KMS-11 (cell line): ENCODE measurements at regions not wholly inside any gene's neighbourhood (a gene's known extent, or its start where the extent isn't known, plus 50 kb on each side); places are given as distances from the start of the nearest gene placed in this dataset.
"Not testable (repeated sequence)": the region's sequence is repeated elsewhere in the genome, so short reads cannot be mapped to it uniquely, and the experiment has no call there.

Experiments
- H2AFZ ChIP-seq: fragments of 200-600 bp; sonication (generic); 2 replicates; pipeline ENCODE4 v1.6.1; 2016; ENCODE audit warnings: antibody characterized with exemption, mixed run types, low read depth
- H3K27ac ChIP-seq: fragments of 200-600 bp; sonication (generic); 2 replicates; pipeline ENCODE4 v1.6.1; 2016; ENCODE audit warnings: mild to moderate bottlenecking, mixed run types
- H3K27me3 ChIP-seq: fragments of 200-600 bp; sonication (generic); 2 replicates; pipeline ENCODE4 v1.6.1; 2017; ENCODE audit warnings: mild to moderate bottlenecking, low read depth, mixed run types, moderate library complexity; ENCODE audit not compliant: insufficient read depth
- H3K36me3 ChIP-seq: fragments of 200-600 bp; sonication (generic); 2 replicates; pipeline ENCODE4 v1.6.1; 2017; ENCODE audit warnings: mild to moderate bottlenecking, mixed run types; ENCODE audit not compliant: insufficient read depth
- H3K4me1 ChIP-seq: fragments of 200-600 bp; sonication (generic); 2 replicates; pipeline ENCODE4 v1.6.1; 2016; ENCODE audit warnings: mild to moderate bottlenecking, low read depth, mixed run types; ENCODE audit not compliant: poor library complexity, severe bottlenecking
- H3K4me2 ChIP-seq: fragments of 200-600 bp; sonication (generic); 2 replicates; pipeline ENCODE4 v1.7.0; 2016; ENCODE audit warnings: mild to moderate bottlenecking, mixed run types
- H3K4me3 ChIP-seq: fragments of 200-600 bp; sonication (generic); IDR thresholded peaks from 2 replicates; pipeline ENCODE4 v1.6.1; 2017; ENCODE audit warnings: low read depth, low read length, mixed read lengths; ENCODE audit not compliant: insufficient read depth
- H3K79me2 ChIP-seq: fragments of 200-600 bp; sonication (generic); 2 replicates; pipeline ENCODE4 v1.6.1; 2016; ENCODE audit warnings: low read depth, mixed run types; ENCODE audit not compliant: insufficient read depth
- H3K9ac ChIP-seq: fragments of 200-600 bp; sonication (generic); 2 replicates; pipeline ENCODE4 v1.6.1; 2016; ENCODE audit warnings: mild to moderate bottlenecking, mixed run types
- H4K20me1 ChIP-seq: fragments of 200-600 bp; sonication (generic); 2 replicates; pipeline ENCODE4 v1.6.1; 2016; ENCODE audit warnings: mild to moderate bottlenecking, mixed run types; ENCODE audit not compliant: insufficient read depth
- TF ChIP-seq, protein P1 (sequence below): fragments of 200-600 bp; sonication (generic); conservative IDR thresholded peaks from 2 replicates; pipeline ENCODE4 v1.6.1; 2017; ENCODE audit warnings: low read depth, mild to moderate bottlenecking, antibody characterized with exemption, low read length, moderate library complexity, mixed read lengths

DNA sequence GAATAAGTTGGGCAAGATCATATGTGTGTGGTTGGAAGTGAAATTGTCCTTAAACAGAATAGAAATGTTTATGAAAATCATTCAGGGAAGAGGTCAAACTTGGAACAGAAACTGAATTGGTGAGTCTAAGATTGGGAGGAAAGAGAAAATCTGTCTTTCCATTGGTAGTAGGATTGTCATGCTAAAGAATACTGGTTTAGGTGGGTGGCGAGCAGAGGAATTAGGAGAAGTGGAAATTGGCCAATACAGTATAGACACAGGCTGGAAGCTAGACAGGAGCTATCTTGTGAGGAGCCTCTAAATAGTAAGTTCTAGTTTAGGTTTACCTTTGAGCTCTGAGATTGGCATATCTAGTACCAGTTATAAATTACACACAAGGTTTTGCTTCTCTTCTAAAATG, 80.9 kb upstream of the KYNU start:
- TF ChIP-seq, protein P1, sequence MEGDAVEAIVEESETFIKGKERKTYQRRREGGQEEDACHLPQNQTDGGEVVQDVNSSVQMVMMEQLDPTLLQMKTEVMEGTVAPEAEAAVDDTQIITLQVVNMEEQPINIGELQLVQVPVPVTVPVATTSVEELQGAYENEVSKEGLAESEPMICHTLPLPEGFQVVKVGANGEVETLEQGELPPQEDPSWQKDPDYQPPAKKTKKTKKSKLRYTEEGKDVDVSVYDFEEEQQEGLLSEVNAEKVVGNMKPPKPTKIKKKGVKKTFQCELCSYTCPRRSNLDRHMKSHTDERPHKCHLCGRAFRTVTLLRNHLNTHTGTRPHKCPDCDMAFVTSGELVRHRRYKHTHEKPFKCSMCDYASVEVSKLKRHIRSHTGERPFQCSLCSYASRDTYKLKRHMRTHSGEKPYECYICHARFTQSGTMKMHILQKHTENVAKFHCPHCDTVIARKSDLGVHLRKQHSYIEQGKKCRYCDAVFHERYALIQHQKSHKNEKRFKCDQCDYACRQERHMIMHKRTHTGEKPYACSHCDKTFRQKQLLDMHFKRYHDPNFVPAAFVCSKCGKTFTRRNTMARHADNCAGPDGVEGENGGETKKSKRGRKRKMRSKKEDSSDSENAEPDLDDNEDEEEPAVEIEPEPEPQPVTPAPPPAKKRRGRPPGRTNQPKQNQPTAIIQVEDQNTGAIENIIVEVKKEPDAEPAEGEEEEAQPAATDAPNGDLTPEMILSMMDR: no peak
- no peak overlapping the region for H2AFZ ChIP-seq

DNA sequence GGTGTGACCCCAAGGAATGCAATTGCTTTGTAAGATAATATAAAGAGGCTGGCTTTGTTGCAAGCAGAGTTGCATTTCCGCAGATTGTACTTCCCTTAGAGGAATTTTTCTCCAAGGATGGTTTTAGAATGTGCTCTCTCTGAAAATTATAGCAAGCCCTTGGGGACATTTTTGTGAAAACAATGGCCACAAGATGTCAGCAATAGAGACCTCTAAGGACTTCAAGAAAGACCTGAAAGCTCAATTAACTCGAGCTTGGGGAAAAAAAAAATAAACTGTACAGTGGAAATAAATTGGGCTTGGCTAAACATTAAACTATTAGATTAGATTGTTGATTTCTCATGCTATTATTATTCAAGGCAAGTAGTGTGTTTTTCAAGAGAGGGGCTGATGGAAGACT, 81.3 kb upstream of the KYNU start:
- Histone ChIP-seq H3K79me2 (no peaks in the 10 kb centered on the region), H3K27me3 (no peaks in the 10 kb centered on the region), H3K4me2 (no peak overlapping the region), H3K36me3 (no peaks in the 10 kb centered on the region), H4K20me1 (no peaks in the 10 kb centered on the region), H2AFZ (no peak overlapping the region), H3K27ac (no peak overlapping the region), H3K4me3 (no peak overlapping the region), H3K9ac (no peak overlapping the region), H3K4me1 (no peaks in the 10 kb centered on the region)
- TF ChIP-seq, protein P1: no peak

More for the DNA sequence above, 80.9 kb upstream of the KYNU start:
- H3K36me3 ChIP-seq: no peaks in the 10 kb centered on the region
- H3K9ac ChIP-seq: no peak overlapping the region
- H3K4me1 ChIP-seq: no peaks in the 10 kb centered on the region
- H3K4me2 ChIP-seq: no peak overlapping the region
- no peaks in the 10 kb centered on the region for H3K27me3 ChIP-seq
- no peak overlapping the region for H3K4me3 ChIP-seq
- no peaks in the 10 kb centered on the region for H3K79me2 ChIP-seq
- H4K20me1 ChIP-seq: no peaks in the 10 kb centered on the region
- no peak overlapping the region for H3K27ac ChIP-seq

DNA sequence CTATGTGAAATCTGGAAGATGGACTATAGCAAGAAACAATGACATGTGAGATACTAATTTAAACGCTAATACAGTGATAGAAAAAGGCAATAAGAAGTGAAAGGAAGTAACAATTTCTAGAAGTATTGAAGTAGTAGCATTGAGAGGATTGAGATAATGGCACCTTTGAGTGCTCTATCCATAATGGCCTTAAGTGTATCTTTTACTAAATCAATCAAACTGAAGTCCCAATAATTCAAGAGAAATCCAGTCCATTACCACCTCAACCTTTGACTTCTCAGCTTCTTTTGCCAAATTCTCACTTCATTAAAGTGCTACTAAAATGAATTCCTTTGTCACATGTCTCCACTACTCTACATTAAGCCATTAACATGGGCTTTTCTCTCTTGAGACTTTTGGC, 82.6 kb upstream of the KYNU start:
- TF ChIP-seq, protein P1: no peak
- no peaks in the 10 kb centered on the region for H3K27me3 ChIP-seq
- H3K27ac ChIP-seq: no peak overlapping the region
- H2AFZ ChIP-seq: no peak overlapping the region
- H3K36me3 ChIP-seq: no peaks in the 10 kb centered on the region
- no peak overlapping the region for H3K4me3 ChIP-seq
- H3K4me1 ChIP-seq: no peaks in the 10 kb centered on the region
- H3K4me2 ChIP-seq: no peak overlapping the region
- H3K79me2 ChIP-seq: no peaks in the 10 kb centered on the region
- no peaks in the 10 kb centered on the region for H4K20me1 ChIP-seq
- no peak overlapping the region for H3K9ac ChIP-seq

DNA sequence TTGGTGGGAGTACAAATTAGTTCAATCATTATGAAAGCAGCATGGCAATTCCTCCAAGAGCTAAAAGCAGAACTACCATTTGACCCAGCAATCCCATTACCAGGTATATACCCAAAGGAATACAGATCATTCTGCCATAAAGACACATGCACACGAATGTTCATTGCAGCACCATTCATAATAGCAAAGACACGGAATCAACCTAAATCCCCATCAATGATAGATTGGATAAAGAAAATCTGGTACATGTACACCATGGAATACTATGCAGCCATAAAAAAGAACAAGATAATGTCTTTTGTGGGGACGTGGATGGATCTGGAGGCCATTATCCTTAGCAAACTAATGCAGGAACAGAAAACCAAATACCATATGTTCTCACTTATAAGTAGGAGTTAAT, 85.1 kb upstream of the KYNU start:
- not testable (repeated sequence) for H3K4me2 ChIP-seq, H3K4me3 ChIP-seq, H3K9ac ChIP-seq, H4K20me1 ChIP-seq, H3K4me1 ChIP-seq, H3K27me3 ChIP-seq, H3K27ac ChIP-seq, H3K36me3 ChIP-seq, H2AFZ ChIP-seq, H3K79me2 ChIP-seq

DNA sequence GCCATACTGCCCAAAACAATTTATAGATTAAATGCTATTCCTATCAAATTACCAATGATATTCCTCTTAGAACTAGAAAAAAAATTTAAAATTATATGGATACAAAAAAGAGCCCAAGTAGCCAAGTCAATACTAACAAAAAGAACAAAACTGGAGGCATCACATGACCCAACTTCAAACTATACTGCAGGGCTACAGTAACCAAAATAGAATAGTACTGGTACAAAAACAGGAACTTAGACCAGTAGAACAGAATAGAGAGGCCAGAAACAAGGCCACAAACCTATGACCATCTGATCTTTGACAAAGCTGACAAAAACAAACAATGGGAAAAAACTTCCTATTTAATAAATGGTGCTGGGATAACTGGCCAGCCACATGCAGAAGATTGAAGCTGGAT, 86.1 kb upstream of the KYNU start:
- no peak overlapping the region for H3K27ac ChIP-seq
- no peaks in the 10 kb centered on the region for H4K20me1 ChIP-seq
- no peak overlapping the region for H3K4me3 ChIP-seq
- H3K79me2 ChIP-seq: no peaks in the 10 kb centered on the region
- H3K27me3 ChIP-seq: no peaks in the 10 kb centered on the region
- TF ChIP-seq, protein P1: no peak
- H3K9ac ChIP-seq: no peak overlapping the region
- H3K36me3 ChIP-seq: no peaks in the 10 kb centered on the region
- H3K4me2 ChIP-seq: no peak overlapping the region
- H2AFZ ChIP-seq: no peak overlapping the region
- no peaks in the 10 kb centered on the region for H3K4me1 ChIP-seq
